ENCODE measurements at regions not wholly inside any gene's neighbourhood (a gene's known extent, or its start where the extent isn't known, plus 50 kb on each side); places are given as distances from the start of the nearest gene placed in this dataset.

GRCh38 chr5:89327608-89328007 lies 444.6 kb upstream of the MEF2C start:
- TF ChIP-seq CTCF (IDR thresholded peaks at IDR 0.05) (no peak), POLR2A (IDR thresholded peaks at IDR 0.05) (no peak)
